ENCODE measurements at regions not wholly inside any gene's neighbourhood (a gene's known extent, or its start where the extent isn't known, plus 50 kb on each side); places are given as distances from the start of the nearest gene placed in this dataset.

DNA sequence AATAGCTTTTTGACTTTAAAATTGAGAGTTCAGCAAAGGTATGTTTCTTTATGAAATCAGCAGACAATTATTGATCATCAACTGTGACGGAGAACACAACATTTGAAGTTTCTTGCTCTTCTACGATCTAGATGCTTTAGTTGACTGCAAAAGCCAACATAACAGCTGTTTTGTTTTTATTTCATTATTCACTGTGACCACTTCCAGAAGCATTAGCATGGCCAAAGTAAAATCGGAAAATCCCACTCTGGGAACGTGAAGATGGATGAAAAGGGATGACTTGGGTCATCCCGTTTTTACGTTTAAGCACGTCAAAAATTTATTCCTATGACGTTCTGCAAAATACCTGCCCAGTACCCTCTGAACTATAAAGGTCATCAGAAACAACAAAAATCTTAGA is 833.0 kb upstream of the ADAMTS5 start:
- TF ChIP-seq CTCF (IDR thresholded peaks at IDR 0.05; ENCODE audit: insufficient read depth, low read length, poor library complexity, severe bottlenecking) (no peak), EZH2phosphoT487 (conservative IDR thresholded peaks at IDR 0.05; ENCODE audit: low read length) (no peak)
